HEK293T (cell line): ENCODE measurements at regions not wholly inside any gene's neighbourhood (a gene's known extent, or its start where the extent isn't known, plus 50 kb on each side); places are given as distances from the start of the nearest gene placed in this dataset.

Source experiments
- BHLHE40 ChIP-seq: fragments of 450-650 bp; IDR thresholded peaks from 2 replicates; pipeline ENCODE4 v1.6.1; 2016; ENCODE audit warnings: mild to moderate bottlenecking, moderate library complexity, borderline replicate concordance
- ELF4 ChIP-seq: fragments of 450-650 bp; IDR thresholded peaks from 2 replicates; pipeline ENCODE4 v1.6.1; 2017; ENCODE audit warnings: antibody characterized with exemption
- FOXM1 ChIP-seq: fragments of 450-650 bp; IDR thresholded peaks from 2 replicates; pipeline ENCODE4 v1.6.1; 2017; ENCODE audit warnings: mild to moderate bottlenecking, borderline replicate concordance
- HDGF ChIP-seq: fragments of 450-650 bp; IDR thresholded peaks from 2 replicates; pipeline ENCODE4 v1.6.1; 2017; ENCODE audit warnings: antibody characterized with exemption, borderline replicate concordance

GRCh38 chr9:111151537-111151936 is 113.3 kb upstream of the LPAR1 start:
- TF ChIP-seq HDGF (no peak), FOXM1 (no peak), BHLHE40 (no peak), ELF4 (no peak)
